GM19455 (cell line): ENCODE measurements at regions not wholly inside any gene's neighbourhood (a gene's known extent, or its start where the extent isn't known, plus 50 kb on each side); places are given as distances from the start of the nearest gene placed in this dataset.

Experiments used
- ATAC-seq: cut with Tn5 transposase; IDR thresholded peaks from one replicate; pipeline ENCODE4 v1.9.1; 2021; ENCODE audit not compliant: unreplicated experiment

DNA sequence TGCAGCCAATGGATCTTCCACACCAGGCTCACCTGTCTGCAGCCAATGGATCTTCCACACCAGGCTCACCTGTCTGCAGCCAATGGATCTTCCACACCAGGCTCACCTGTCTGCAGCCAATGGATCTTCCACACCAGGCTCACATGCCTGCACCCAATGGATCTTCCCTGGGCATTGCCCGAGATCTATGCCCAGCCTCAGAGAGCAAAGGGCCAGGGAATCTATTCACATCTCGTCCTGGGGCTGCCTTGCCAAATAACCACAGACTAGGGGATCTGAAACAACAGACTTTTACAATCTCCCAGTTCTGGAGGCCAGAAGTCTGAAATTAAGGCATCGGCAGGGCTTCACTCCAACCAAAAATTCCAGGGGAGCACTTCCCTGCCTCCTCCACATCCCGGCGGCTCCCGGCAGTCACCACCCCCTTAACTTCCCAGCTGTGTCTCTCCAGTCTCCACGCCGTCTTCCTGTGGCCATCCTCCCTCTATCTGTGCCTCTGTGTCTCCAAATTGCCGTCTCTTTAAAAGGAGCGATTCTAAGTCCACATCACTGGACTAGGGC is 92.4 kb upstream of the PPP2R2D start:
- ATAC-seq, result no peak

DNA sequence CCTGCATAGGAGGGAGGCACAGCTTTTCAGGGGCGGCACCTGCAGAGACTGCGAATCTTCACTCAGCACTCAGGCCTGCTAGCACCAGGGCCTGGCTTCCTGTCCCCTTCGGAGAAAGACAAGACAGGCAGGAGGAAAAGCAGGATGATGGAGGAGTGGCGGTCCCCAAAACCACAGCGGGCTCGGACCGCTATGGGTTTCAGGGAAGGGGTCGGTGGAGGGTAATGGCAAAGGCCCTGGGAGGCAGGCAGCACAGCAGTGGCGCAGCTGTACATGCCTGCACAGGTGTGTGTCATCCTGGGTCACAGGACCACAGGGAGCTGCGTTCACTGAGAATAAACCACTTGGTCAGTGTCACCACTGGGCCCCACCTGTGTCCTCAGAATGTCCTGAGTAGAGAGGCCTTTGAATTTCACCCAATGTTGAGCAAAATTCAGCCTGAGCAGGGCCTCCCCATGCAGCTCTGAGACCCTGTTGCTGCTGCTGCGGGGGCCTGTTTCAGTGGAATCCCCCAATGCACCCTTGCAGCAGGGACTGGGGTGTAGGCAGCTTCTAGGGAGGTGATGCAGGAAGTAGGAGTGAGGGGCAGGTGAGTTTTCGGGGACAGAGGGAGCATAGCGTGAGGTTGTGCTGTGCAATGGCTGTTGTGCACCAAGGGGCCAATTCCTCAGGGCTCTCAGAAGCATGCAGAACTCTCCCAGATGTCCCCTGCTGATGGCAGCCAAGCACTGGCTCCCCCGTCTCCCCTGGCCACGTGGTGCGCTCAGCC is 90.6 kb upstream of the PPP2R2D start:
- no peak for ATAC-seq

DNA sequence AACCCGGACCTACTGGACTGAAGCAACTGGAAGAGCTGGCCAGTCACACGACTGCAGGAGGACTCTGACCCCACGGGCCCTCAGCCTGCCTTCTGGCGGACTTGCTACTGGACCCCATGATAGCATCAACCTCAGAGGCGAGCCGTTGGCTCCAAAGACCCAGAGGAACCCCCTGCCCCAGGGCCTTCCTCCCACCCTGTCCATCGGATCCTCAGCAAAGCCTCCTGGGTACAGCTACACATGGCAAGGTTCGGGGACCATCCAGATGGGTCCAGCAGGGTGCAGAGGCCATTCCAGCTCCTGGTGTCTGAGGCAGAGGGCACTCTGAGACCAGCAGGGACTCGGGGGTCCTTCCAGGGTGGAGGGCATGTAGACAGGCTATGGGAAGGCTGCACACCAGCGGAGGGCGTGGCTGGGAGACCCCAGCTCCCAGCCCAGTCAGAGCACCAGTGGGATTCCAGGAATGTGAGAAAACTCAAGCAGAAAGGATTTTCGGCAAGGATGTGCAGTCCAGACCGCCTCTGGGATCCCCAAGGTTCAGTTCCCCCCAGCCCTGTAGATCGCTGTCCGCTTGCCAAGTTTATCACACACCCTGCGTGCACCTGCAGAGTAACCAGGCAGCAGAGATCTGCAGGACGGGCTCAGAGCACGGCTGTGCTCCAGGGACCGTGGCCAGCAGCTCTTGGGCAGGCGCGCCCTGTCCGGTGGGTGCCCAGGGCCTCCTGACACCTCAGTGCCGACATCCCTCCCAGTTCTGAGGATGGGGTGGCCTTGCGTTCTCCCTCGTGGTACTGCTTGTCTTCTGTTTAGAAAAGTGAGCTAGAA is 89.8 kb upstream of the PPP2R2D start:
- ATAC-seq, result no peak

DNA sequence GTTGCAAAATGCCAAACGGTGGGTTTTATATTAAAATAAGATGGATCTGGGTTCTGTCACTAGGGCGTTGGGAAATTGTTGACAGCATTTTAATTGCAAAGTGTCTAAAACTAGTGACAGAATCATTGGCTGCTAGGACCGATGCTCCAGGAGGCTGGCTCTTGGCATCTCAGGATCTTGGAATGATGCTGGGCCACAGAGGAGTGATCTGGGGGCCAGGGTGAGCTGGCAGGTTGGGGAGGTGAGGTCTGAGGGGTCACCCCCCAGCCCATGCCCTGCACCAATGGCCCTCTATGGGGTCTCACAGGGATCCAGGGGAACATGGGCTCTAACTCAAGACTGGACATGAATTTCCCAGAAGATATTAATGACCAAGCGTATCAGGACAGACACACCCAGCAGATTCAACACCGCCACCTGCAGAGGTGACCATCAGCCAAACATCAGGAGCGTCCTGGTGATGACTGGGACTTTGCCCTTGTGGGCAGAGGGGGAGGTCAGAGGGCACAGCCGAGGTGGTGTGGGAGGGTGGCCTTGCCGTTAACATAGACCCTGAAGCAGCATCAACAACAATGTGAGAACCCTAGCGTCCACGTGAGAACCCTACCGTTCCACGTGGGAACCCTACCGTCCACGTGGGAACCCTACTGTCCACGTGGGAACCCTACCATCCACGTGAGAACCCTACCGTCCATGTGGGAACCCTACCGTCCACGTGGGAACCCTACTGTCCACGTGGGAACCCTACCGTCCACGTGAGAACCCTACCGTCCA is 89.0 kb upstream of the PPP2R2D start:
- ATAC-seq, result no peak

DNA sequence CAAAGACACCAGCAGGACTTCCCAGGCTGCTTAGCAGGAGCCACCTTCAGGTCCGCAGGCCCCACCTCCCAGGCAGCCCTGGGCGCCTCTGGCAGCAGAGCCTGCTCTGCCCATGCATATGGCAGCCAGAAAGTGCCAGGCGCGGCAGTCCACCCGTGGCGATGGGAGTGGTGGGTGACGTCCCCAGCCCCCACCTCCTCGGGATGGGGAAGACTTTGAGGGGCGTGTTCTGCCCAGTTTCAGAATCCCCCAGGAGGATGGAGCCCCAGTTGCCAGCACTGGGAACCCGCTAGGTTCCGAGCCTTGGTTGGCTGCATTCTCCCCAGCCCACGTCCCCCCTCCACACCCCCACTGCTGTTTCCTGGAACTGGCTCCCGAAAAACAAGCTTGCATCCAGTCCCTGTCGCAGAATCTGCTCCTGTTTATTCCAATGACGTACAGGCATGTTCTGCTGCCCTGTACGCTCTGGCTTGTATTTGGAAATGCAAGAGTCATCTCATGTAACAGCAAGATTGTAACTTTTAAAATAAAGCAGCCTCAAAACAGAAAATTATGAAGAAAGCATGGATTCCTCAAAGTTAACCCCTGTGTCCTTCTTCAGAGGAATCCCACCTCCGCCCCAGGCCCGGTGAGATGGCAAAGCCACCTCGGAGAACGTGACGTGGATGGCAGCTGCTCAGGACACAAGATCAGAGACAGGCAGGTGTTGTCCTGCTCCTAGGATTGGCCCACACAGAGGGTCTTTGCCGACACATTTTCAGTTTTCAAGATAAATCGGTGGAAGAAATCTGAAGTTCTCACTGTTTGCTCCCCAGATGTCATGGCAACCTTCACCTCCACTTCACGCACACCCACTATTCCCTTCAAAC is 87.8 kb upstream of the PPP2R2D start:
- no peak for ATAC-seq

DNA sequence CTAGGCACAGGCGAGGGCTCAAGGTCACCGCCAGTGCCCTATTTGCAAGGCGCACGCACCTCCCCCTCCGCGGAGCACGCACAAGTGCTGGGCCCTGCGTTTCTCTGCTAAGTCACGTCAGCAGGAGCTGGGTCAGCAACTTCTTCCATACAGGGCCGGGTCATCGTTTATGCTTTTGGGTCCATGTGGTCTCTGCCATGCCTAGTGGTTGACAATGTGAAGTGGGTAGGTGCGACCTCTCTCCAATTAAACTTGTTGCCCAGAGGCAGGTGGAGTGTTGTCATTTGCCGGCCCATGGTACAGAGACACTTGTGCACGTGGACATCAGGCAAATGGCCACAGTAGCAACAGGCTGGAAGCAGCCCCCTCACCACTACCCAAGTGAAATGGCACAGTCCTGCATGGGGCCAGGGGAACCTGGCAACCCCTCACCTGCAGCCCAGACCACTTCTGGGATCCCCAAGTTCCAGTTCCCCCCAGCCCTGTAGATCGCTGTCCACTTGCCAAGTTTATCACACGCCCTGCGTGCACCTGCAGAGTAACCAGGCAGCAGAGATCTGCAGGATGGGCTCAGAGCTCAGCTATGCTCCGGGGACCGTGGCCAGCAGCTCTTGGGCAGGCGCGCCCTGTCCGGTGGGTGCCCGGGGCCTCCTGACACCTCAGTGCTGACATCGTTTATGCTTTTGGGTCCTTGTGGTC is 86.1 kb upstream of the PPP2R2D start:
- ATAC-seq, result no peak

DNA sequence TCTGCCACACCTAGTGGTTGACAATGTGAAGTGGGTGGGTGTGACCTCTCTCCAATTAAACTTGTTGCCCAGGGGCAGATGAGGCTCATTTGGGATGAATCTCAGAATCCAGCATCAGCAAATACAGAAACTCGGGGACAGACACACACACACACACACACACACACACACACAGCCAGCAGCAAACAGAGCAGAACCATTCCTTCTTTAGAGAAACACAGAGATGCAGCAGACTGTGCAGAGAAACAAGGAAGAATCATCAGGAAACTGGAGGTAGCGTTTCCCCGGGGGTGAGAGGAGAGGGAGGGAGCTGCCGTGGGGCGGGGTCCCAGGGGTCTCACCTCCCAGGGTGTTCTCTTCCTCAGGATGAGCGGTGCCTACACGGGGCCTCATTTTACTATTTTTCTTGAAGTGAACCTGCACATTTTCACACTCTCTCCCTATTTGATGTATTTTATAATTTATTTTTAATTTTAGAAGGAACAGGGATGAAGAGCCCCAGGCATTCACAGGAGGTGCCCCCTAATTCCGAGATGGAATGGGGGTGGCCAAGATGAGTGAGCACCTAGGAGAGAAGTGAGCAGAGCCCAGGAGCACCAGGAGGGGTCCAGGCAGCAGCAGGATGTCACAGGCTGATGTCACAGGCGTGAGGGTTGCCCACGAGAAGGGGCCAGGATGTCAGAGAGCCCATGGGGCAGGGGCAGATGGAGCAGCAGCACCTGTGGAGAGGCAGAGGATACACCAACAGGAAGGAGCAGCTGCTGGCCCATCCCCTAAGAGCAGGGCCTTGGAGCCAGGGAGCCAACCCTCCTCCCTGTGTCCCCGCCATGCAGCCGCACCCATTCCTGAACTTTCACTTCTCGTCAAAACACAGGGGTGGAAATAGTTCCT is 85.3 kb upstream of the PPP2R2D start:
- ATAC-seq, result no peak

DNA sequence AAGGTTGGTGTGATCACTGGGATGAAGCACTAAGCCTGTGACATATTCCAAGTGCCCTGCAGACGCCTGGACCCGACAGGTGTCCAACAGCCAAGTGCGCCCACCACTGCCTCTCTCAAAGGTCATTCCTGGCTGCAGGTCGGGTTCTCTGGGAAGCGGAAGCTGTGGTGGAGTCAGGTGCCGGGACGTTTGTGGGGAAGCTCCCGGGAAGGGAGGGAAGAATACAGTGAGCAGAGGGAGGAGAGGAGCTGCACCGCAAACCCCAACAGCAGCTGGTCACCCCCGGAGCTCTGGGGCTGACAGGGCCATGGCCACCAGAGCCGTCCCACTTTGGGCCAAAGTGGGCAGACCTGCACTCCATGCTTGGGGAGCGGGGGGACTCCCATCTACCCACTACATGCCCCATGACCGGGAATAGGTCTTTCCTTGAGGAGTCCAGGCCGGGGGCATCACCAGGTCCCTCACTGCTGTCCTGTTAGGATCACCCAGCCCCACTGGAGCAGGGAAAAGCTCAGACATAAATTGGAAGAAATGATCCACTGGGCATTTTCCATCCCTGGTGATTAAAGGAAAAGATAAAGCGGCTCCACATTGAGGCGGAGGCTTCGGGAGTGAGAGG is 84.5 kb upstream of the PPP2R2D start:
- ATAC-seq, result no peak

DNA sequence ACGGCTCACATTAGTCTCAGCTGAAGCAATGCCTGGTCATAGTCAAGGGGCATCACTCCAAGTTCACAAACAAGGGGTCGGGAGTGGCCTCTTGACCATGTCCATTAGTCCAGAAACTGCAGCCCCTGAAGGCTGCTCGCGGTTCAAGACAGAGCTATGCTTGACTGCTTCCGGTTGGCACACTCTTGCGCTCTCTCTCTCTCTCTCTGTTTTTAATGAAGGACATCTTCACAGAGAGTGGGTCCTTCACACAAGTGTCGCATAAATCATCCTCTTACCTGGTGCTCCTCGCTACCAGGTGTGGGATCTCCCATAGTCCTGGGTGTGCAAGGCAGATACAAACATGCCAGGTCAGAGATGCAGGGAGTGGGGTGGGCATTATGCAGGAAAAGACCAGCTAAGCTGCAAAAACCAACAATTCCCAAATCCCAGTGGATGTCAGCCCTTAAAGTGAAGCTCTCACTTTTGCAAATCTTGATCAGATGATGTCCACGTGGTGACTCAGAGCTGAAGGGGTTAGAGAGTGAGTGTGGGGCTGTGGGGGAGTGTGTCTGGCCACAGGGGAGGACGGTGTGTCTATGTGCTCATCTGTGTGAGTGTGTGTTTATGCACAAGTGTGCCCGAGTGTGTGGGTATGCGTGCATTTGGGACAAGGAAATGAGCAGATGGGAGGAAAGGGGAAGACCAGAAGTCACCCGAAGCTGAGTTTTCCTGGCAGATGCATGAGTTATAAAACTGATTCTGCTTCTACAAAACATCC is 83.7 kb upstream of the PPP2R2D start:
- no peak for ATAC-seq

DNA sequence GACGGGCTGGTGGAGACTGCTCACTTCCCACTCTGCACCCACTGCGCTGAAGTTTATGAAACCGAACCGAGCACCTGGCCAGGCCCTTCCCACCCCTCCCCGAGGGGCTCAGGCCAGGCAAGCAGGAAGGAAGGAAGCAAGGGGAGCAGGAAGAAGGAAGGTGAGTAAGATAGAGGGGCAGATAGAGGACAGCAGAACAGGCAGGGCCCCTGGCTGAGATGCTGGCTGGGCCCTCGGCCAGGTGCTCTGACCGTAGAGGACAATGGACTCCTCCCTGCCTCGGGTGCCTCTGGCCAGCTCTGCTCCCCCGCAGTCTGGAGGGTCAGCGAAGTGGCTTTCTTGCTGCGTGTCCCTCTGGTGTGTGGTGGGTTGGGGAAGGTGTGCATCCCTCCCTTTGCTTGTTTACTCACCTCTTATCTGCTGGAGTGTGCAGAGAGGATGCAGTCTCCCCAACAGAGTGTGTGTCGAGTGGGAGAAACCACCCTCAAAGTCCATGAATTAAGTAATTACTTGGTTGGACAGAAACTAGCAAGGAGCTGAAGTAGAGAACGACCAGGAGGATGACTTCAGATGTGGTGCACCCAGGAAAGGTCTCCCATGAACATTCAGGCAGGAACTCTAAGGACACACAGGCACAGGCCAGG is 82.8 kb upstream of the PPP2R2D start:
- no peak for ATAC-seq

DNA sequence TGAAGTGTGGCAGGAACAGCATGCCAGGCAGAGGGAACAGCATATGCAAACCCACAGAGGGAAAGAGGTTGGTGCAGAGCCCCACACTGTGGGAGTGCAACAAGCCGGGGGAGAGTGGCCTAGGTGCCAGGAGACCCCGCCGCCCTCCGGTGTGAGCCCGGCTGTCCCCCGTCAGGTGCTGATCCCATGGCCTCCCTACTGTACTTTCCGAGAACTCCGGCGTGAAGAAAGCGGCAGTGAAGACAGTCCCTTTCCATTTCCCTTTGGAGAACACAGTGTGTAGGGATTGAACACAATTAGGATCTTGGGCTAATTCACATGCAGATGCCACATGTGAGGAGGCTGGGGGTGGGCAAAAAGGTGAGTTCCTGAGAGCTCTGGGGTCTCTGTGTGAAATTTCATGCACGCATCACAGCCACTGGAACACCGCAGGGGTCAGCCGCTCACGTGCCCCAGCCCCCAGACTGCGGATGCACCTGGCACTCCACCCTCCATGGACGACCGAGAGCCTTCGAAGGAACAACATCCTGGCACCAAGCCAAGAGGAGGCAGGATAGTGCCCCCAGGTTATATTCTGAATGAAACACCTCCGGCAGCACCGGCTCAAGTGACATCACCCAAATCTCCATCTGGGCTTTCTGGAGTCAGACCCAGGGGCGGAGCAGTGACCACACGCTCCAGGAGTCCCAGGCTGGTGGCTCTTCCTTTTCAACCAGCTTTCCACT is 82.1 kb upstream of the PPP2R2D start:
- no peak for ATAC-seq

DNA sequence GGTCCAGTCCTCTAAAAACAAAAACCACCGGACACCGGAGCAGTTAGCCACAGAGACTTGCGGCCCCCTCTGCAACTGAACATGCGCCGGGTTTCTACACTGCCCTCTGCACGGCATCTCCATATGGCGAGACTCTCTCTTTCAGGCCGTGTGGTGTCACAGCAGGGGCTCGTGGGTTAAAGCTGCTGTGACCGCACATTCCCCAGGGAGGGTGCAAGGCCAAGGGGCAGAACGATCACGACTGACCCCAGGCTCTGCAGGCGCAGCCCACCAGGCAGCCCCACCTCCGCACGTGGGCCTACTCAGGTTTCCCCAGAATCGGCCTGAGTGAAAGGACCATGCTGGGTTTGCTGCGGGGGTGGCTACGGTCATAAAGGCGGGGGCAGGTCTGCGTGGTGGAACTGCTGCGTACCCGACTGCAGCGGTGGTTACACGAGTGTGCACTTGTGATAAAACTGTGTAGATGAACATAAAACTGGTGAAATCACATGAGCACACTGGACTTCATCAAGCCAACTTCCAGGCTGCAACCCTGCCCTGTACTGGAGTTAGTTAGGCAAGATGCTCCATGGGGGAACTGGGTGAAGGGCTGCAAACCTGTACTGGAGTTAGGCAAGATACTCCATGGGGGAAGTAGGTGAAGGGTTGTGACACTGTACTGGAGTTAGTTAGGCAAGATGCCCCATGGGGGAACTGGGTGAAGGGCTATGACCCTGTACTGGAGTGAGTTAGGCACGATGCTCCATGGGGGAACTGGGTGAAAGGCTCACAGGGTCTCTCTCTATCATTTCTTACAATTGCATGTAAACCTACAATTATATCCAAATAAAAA is 81.4 kb upstream of the PPP2R2D start:
- ATAC-seq, result no peak

DNA sequence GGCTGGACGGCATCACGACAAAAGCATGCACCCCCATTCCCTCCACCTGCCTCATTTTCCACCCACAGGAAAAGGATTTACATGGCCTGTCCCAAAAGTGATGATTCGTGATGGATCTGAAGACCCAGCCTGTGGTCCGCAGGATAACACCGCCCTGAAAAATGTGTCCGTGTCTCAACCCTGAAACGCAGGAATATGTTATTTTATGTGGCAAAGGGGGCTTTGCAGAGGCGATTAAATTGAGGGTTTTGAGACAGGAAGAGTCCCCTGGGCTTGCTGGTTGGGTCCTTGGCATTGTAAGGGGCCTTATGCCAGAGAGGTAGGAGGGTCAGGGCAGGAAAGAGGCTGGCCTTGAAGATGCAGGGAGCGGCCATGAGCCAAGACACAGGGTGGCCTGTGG is 80.2 kb upstream of the PPP2R2D start:
- ATAC-seq, result no peak

DNA sequence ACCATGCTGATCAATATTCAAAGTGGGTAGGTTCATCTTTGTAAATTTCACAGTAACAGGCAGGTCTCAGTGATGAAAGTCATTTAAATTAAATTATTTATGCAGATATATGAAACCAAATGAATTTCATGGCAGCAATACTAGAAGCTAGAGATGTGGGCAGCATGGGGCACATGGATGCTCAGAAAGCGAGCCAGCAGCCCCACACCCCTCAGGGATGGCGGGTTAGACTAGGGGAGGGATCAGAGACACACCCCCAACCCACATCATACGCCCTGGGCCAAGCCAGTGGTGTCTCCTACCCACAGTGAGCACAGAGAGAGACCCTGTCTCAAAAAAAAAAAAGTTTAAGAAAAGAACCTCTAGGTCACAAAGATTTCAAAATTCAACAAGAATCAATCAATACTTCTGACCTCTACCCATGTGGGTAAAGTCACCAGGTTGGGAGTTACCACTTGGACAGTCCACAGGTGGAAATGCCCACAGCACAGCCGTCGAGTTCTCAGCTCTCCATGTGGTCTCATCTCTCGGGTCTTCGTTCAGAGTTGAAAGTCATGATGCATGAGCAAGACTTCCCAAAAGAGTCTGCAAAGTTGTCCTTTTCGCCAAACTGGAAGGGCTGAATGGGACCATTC is 79.3 kb upstream of the PPP2R2D start:
- no peak for ATAC-seq

DNA sequence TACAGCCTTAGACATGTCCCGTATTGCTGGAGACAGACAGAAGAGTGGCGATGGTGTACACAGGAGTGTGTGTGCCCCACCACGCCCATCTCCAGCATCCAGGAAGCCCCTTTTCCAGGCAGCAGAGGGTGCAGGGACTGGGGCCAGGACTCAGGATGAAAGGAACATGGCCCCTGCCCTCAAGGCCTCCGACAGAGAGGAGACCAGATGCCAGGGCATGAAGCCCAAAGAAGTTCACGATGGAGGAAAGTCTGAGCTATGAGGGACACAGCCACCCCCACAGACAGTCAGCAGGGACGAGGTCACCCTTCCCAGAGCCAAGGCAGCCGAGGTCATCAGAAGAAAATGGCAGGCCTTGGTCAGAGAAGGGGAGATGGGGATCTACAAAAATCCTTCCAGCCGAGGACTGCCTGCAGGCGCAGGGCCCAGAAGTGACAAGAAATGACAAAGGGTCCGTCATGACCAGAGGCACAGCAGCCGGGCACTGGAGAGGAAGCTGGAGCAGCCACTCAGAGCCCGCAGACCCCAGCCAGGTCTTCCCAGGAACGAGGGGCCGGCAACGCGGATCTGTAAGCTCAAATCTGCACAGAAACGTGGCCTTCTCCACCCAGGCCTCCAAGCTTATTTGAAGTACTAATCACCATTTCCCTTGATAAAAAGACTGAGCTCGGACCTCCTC is 78.7 kb upstream of the PPP2R2D start:
- ATAC-seq, result no peak
